Cerebellar nuclear complex (tissue), 1 donor: ENCODE measurements at regions not wholly inside any gene's neighbourhood (a gene's known extent, or its start where the extent isn't known, plus 50 kb on each side); places are given as distances from the start of the nearest gene placed in this dataset.
A peak's percentile ranks its signal among the peaks of the same experiment; 100 is the strongest.
"Not testable (repeated sequence)": the region's sequence is repeated elsewhere in the genome, so short reads cannot be mapped to it uniquely, and the experiment has no call there.

Experiments used
- DNase-seq, 2 experiments: peaks; one replicate each; lab custom pipeline; 2025; lab: John Stamatoyannopoulos, UW

- DNase-seq: no peak
These were observed 160.4 kb downstream of the CPEB2 start for GRCh38 chr4:15162465-15163283.

- DNase-seq: no peak
These were observed 161.0 kb downstream of the CPEB2 start for GRCh38 chr4:15163284-15163645.

- DNase-seq: no peak
These were observed 162.3 kb downstream of the CPEB2 start for GRCh38 chr4:15164571-15164970.

GRCh38 chr4:15167743-15168142 is 165.5 kb downstream of the CPEB2 start:
- DNase-seq: no peak

GRCh38 chr4:15168759-15169158 is 166.5 kb downstream of the CPEB2 start:
- no peak for DNase-seq

GRCh38 chr4:15171725-15172124 is 169.4 kb downstream of the CPEB2 start:
- DNase-seq: no peak

GRCh38 chr4:15173251-15173650 is 171.0 kb downstream of the CPEB2 start:
- DNase-seq: peak in 1 of 2 experiments; percentile 52

GRCh38 chr4:15174168-15174567 is 171.9 kb downstream of the CPEB2 start:
- not testable (repeated sequence) for DNase-seq

- DNase-seq: not testable (repeated sequence)
These were observed 177.6 kb downstream of the CPEB2 start for GRCh38 chr4:15179842-15180241.

GRCh38 chr4:15182600-15183220 is 180.4 kb downstream of the CPEB2 start:
- DNase-seq: no peak

- no peak for DNase-seq
These were observed 183.9 kb downstream of the CPEB2 start for GRCh38 chr4:15186149-15186548.

- no peak for DNase-seq
These were observed 184.5 kb downstream of the CPEB2 start for GRCh38 chr4:15186806-15187205.

GRCh38 chr4:15188605-15189539 is 186.6 kb downstream of the CPEB2 start:
- no peak for DNase-seq

- DNase-seq: no peak
These were observed 192.2 kb downstream of the CPEB2 start for GRCh38 chr4:15194520-15194919.

GRCh38 chr4:15197005-15197404 is 194.7 kb downstream of the CPEB2 start:
- no peak for DNase-seq

- DNase-seq: peak in 1 of 2 experiments; percentile 19
These were observed 195.9 kb downstream of the CPEB2 start for GRCh38 chr4:15198070-15198727.

GRCh38 chr4:15201782-15202181 is 199.5 kb downstream of the CPEB2 start:
- DNase-seq: no peak

- DNase-seq: no peak
These were observed 200.2 kb downstream of the CPEB2 start for GRCh38 chr4:15202481-15202880.

- DNase-seq: not testable (repeated sequence)
These were observed 204.2 kb downstream of the CPEB2 start for GRCh38 chr4:15206526-15206925.

GRCh38 chr4:15213302-15213970 is 211.2 kb downstream of the CPEB2 start:
- no peak for DNase-seq

GRCh38 chr4:15215109-15215508 is 212.7 kb upstream of the C1QTNF7 start:
- no peak for DNase-seq
